HG03103 (cell line): ENCODE measurements at regions not wholly inside any gene's neighbourhood (a gene's known extent, or its start where the extent isn't known, plus 50 kb on each side); places are given as distances from the start of the nearest gene placed in this dataset.
"Not testable (repeated sequence)": the region's sequence is repeated elsewhere in the genome, so short reads cannot be mapped to it uniquely, and the experiment has no call there.

Experiments used
- ATAC-seq: cut with Tn5 transposase; IDR thresholded peaks from one replicate; pipeline ENCODE4 v1.9.1; 2021; ENCODE audit warnings: low read depth; ENCODE audit not compliant: unreplicated experiment

- ATAC-seq, result no peak
These were observed 1215.9 kb downstream of the CDH8 start for GRCh38 chr16:60820361-60820760.

DNA sequence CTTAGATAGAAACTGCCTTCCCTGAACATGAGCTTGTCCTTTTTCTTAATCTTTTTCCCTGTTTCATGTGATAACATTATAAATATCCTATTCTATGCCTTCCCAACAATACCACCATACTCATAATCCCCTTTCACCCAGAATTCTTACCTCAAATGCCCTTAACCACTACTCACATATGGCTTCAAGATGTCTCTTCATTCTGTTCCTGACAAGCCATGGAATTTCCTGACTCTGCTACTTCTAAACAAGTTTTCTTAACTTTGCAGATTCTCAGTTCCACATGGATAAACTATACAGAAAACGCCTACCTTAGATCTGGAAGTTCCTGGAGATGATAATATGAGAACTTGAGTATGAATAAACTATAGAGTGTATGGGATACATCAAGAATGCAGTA, 1217.8 kb downstream of the CDH8 start:
- no peak for ATAC-seq

- no peak for ATAC-seq
These were observed 1219.8 kb downstream of the CDH8 start for GRCh38 chr16:60816461-60816860.

GRCh38 chr16:60815865-60816264, 1220.4 kb downstream of the CDH8 start:
- ATAC-seq, result no peak

DNA sequence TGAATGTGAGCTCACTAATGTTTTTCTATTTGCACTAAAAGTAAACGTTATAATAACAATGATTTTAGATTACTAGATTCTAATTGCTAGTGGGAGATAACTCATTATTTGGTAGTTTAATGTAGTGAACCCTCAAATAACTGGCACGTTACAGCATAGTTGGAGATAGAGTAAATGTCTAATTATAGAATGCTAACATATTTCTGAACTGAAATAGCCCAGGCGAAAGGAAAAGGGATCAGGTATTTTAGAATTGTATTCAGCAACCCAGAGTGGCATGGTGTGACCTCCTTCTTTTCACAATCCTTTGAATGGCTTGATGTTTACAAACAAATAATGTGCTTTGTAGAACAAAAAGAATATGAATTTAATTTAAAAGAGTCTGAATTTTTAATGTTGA, 1221.2 kb downstream of the CDH8 start:
- ATAC-seq, result no peak

DNA sequence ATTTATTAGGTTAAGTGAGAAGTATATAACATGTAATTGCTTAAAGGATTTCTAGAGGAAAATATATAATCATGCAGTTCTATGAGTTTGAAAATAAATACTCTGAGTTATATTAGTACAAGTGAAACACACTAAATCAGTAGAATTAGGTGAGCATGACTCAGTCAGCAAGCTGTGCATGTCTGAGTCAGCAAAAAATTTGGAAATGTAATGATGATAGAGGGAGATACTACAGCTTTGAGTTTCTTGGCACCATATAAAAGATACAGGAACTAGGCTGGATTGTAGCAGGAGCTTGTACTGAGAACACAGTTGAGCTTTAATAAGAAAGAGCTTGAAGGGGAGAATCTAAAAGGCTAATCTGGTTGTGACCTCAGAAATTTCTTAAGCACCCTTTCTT, 1224.6 kb downstream of the CDH8 start:
- no peak for ATAC-seq

DNA sequence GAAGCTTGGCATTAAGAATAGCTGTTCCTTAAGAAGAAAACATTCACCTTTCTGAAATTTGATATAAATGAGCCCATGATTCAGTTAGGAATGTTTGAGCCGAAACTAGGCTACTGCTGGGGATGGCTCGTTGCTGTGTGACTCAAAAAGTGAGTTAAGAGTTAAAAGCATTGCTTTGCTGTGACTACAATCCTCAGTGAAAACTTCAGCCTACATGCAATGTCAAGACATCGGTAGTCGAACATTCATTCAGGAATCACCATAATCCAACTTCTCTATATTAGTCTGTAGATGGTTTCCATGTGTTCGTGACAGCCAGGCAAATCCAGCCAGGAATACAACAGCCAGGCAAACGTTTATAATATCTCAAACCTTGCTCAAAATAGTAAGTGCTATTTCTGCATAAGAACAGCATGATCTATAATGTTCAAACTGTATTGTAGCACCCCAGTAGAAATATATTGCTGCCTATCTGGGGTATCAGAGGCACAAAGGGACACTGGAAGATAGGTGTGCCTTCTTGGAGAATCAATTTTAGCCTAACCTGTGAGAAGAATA, 1225.1 kb downstream of the CDH8 start:
- ATAC-seq, result no peak

- no peak for ATAC-seq
These were observed 1226.0 kb downstream of the CDH8 start for GRCh38 chr16:60810250-60810649.

GRCh38 chr16:60792437-60792836, 1243.8 kb downstream of the CDH8 start:
- ATAC-seq, result no peak

GRCh38 chr16:60788631-60789030, 1247.6 kb downstream of the CDH8 start:
- ATAC-seq, result no peak

- ATAC-seq, result no peak
These were observed 1260.0 kb downstream of the CDH8 start for GRCh38 chr16:60776281-60776680.

- ATAC-seq, result no peak
These were observed 1265.1 kb downstream of the CDH8 start for GRCh38 chr16:60771138-60771537.

- not testable (repeated sequence) for ATAC-seq
These were observed 1265.9 kb downstream of the CDH8 start for GRCh38 chr16:60770384-60770783.

- ATAC-seq, result no peak
These were observed 1272.4 kb downstream of the CDH8 start for GRCh38 chr16:60763869-60764268.

DNA sequence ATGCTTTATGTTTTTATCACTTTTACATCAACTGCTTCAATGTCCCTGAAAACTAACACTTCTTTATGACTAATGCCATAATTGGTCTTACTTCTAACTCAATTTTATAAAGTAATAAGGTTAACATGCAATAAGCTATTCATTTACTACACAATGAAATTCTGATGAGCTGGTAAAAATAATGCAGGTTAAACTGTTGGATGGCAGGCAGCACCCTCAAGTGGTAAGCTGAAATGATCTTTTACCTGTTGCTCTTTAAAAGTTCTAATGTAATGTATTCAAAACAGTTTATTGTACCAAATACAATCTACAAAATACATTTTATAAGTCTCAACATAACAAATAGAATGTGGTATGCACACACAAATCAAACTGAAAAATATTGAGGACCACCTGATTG, 1280.3 kb downstream of the CDH8 start:
- no peak for ATAC-seq

GRCh38 chr16:60748366-60748765, 1287.9 kb downstream of the CDH8 start:
- no peak for ATAC-seq

- ATAC-seq, result no peak
These were observed 1292.0 kb downstream of the CDH8 start for GRCh38 chr16:60744198-60744597.

GRCh38 chr16:60741810-60742209, 1294.4 kb downstream of the CDH8 start:
- ATAC-seq, result no peak

DNA sequence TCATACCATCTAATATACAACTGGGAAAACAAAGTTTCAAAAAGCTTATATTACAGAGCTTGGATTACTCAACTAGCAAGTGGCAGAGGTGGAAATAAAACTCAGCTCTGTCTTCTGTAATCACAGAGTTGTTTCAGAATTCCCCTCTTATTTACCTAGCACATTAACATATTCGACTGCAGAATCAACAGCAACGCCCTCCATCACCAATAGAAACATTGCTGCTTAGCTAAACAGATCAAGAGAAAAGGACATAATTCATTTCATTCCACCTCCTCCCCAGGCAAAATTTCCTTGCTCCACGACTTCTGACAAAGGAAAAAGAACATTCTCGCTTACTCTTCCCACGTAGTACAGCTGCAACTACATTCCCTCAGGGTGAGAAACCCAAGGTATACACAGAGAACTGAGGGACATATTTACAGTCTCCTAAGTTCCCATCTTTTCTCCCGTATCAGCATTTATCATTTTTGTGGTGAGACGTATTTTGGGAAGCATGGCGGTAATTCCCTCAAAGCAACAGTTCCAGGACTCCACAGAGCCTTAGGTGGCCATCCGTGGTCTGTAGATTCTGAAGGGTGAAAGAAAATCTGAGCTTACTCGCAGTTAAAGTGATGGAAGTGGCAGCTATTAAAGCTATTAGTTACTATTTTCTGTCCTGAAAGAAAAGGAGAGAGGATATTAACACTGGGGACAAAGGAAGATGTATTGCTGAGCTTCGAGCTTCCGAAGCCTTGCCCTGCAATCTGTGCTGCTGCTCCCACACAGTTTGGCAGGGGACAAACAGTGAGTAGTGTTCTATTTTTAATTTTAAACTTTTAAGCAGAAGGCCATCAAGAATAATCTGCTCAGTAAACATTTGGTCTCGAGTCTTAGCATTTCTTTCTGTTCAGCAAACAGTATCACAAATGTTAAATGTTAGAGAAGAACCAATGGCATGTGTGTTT, 1296.2 kb downstream of the CDH8 start:
- ATAC-seq, result no peak

DNA sequence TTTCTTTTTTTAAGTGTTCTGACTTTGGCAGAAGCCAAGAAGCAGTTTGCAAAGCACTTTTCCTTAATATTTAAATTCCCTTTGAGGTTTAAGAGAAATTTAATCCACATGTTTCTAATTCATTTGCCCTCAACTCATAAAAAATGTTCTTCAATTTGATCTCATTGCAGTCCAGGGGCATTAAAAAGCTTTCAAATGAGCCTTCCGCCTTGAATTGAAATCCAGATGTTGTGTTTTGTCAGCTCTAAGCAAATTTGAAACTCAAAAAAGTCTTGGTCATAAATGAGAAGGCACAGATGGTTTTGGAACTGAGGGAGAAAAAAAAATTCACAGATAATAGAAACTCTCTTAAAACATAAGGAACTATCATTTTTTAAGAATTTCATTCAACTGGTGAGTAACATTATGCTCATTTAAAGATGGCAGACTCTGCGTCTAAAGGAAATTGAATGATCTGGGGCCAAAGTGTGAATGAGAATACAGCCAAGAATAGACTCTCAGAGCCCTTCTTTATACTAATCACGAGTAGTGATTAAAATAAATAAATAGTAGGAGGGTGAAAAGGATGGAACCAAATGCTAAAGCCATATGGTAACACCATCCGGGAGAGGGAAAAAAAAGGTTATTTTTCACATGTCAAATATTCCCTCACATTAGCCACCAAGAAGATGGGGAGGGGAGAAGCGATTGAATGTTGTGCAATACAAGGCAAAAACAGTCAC, 1304.7 kb downstream of the CDH8 start:
- no peak for ATAC-seq

DNA sequence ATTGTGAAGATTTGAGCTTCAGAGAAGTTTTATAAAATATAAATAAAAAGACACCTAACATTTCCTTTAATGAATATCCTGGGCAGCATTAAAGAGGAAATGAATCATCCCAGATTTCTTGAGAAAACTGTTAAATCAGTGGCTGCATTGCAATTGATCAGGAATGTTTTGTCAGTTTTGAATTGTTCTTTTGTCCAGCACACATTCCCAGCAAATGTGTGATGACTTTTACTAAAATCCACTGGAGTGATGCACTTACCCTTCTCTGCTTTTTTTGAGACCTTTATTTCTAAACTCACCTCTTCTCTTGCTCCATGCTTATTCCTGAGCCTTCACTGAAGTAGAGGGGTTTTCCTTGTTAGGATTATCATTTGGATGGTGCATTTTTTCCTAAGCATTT, 1307.2 kb downstream of the CDH8 start:
- ATAC-seq, result no peak
